Right lobe of liver (tissue), 6 donors: ENCODE measurements at regions not wholly inside any gene's neighbourhood (a gene's known extent, or its start where the extent isn't known, plus 50 kb on each side); places are given as distances from the start of the nearest gene placed in this dataset.

Experiments
- ATAC-seq, 4 donors: fragments of 200-7000 bp; cut with Tn5 transposase; one replicate each; pipeline ENCODE4 v1.9.1; 2020; ENCODE audit warnings: mild to moderate bottlenecking in 4 of 4, moderate library complexity in 4 of 4
- DNase-seq, 3 donors: peaks; one replicate each; pipeline ENCODE4 v3.0.0-alpha.2; 2020
- H3K27ac ChIP-seq, 3 donors: fragments of 200-600 bp; one replicate each; pipeline ENCODE4 v1.8.0; 2022
- H3K27me3 ChIP-seq, 2 donors: fragments of 200-600 bp; one replicate each; pipeline ENCODE4 v1.8.0; 2022
- H3K36me3 ChIP-seq, 4 donors: fragments of 200-600 bp; sonication (generic) in 1 of 4; one replicate each; pipeline versions ENCODE4 v1.5.1 to v1.8.0; 2017 to 2022; ENCODE audit warnings: control low read depth in 1 of 4
- H3K4me1 ChIP-seq, 4 donors: fragments of 200-600 bp; sonication (generic) in 1 of 4; one replicate each; pipeline versions ENCODE4 v1.5.1 to v1.8.0; 2017 to 2022; ENCODE audit warnings: control low read depth in 1 of 4
- H3K4me3 ChIP-seq, 3 donors: fragments of 200-600 bp; one replicate each; pipeline ENCODE4 v1.8.0; 2022
- H3K9me3 ChIP-seq, 4 donors: fragments of 200-600 bp; sonication (generic) in 1 of 4; one replicate each; pipeline versions ENCODE4 v1.5.1 to v1.8.0; 2017 to 2022; ENCODE audit warnings: control low read depth in 1 of 4
- CTCF ChIP-seq, 4 donors: fragments of 200-600 bp in 3 of 4; fragments of 450-650 bp in 1 of 4; IDR thresholded peaks; one replicate each; pipeline versions ENCODE4 v1.5.1 to v1.8.0; 2016 to 2022; ENCODE audit warnings: antibody characterized with exemption in 4 of 4, mild to moderate bottlenecking in 2 of 4
- POLR2A ChIP-seq: fragments of 450-650 bp; IDR thresholded peaks from one replicate; pipeline ENCODE4 v1.6.1; 2017; ENCODE audit warnings: antibody characterized with exemption, mild to moderate bottlenecking
- WGBS: methylation state at CpG from one replicate; pipeline ENCODE4 v1.1.6; 2018; ENCODE audit warnings: low coverage, low lambda C conversion rate; ENCODE audit not compliant: insufficient coverage; ENCODE audit errors: missing lambda C conversion rate; 5-methylcytosine and 5-hydroxymethylcytosine counted together
- intact Hi-C, 2 donors: fragments of 100-400 bp; cut with DNase I; formaldehyde crosslinking; loops; one replicate each; pipeline versions ENCODE4 v1.11.2 to v1.14.1; 2022
- donor health status: DM: no; HTN: yes; CAD: no.
- donor health status: DM: no; HTN: no; CAD: no.
- donor health status: DM: no; HTN: no; CAD: no.
- donor health status: DM: no; HTN: yes; CAD: no.
- donor health status: DM: no; HTN: yes; CAD: no.

- 61% methylated on average over 2 of the region's 4 CpGs for WGBS
These were observed 797.0 kb downstream of the TDRD15 start for GRCh38 chr2:21920721-21921120.

GRCh38 chr2:21924640-21925285 is 801.0 kb downstream of the TDRD15 start:
- no peak for TF ChIP-seq POLR2A
- TF ChIP-seq CTCF (IDR thresholded peaks at IDR 0.05): no peak
- no peaks in the 10 kb centered on the region for H3K36me3 ChIP-seq
- no peaks in the 10 kb centered on the region for H3K9me3 ChIP-seq
- ATAC-seq (no peak), DNase-seq (no peak)
- H3K27me3 ChIP-seq: no peaks in the 10 kb centered on the region
- H3K4me3 ChIP-seq: no peak overlapping the region
- intact Hi-C loops: no loop called here
- WGBS: 44% methylated on average over 2 of the region's 2 CpGs
- no peaks in the 10 kb centered on the region for H3K4me1 ChIP-seq
- no peak overlapping the region for H3K27ac ChIP-seq

More at GRCh38 chr2:21920721-21921120, 797.0 kb downstream of the TDRD15 start:
- ATAC-seq (no peak), DNase-seq (no peak)
- Histone ChIP-seq H3K4me1 (no peaks in the 10 kb centered on the region), H3K27ac (no peak overlapping the region), H3K36me3 (no peaks in the 10 kb centered on the region), H3K9me3 (no peaks in the 10 kb centered on the region), H3K4me3 (no peak overlapping the region), H3K27me3 (no peaks in the 10 kb centered on the region)
- TF ChIP-seq POLR2A (no peak), CTCF (IDR thresholded peaks at IDR 0.05) (no peak)
- intact Hi-C loops: no loop called here

- no peak for ATAC-seq
- DNase-seq: no peak
- Histone ChIP-seq H3K27ac (no peak overlapping the region), H3K36me3 (no peaks in the 10 kb centered on the region), H3K4me3 (no peak overlapping the region), H3K9me3 (no peaks in the 10 kb centered on the region), H3K27me3 (no peaks in the 10 kb centered on the region), H3K4me1 (no peaks in the 10 kb centered on the region)
- intact Hi-C loops: no loop called here
- TF ChIP-seq CTCF (IDR thresholded peaks at IDR 0.05) (peak; percentile 22 to 34 (median 29)), POLR2A (no peak)
- WGBS: 33% methylated on average over 2 of the region's 2 CpGs
These were observed 804.5 kb downstream of the TDRD15 start for GRCh38 chr2:21928292-21928691.

- Histone ChIP-seq H3K9me3 (no peaks in the 10 kb centered on the region), H3K4me1 (no peaks in the 10 kb centered on the region), H3K27ac (no peak overlapping the region), H3K4me3 (no peak overlapping the region), H3K36me3 (no peaks in the 10 kb centered on the region), H3K27me3 (no peaks in the 10 kb centered on the region)
- intact Hi-C loops: no loop called here
- ATAC-seq (no peak), DNase-seq (no peak)
- TF ChIP-seq POLR2A (no peak), CTCF (IDR thresholded peaks at IDR 0.05) (no peak)
- WGBS: no CpG with 5 or more reads among the region's 2 CpGs
These were observed 806.5 kb downstream of the TDRD15 start for GRCh38 chr2:21930226-21930625.

GRCh38 chr2:21939967-21940366 is 816.2 kb downstream of the TDRD15 start:
- H3K36me3 ChIP-seq: no peaks in the 10 kb centered on the region
- no peak for ATAC-seq

More at GRCh38 chr2:21939967-21940366, 816.2 kb downstream of the TDRD15 start:
- no peak for DNase-seq
- WGBS: 49% methylated on average over 2 of the region's 2 CpGs
- H3K9me3 ChIP-seq: no peaks in the 10 kb centered on the region
- H3K4me3 ChIP-seq: no peak overlapping the region
- H3K27me3 ChIP-seq: no peaks in the 10 kb centered on the region
- TF ChIP-seq CTCF (IDR thresholded peaks at IDR 0.05) (no peak), POLR2A (no peak)
- intact Hi-C loops: no loop called here
- no peaks in the 10 kb centered on the region for H3K4me1 ChIP-seq
- no peak overlapping the region for H3K27ac ChIP-seq
